Astrocyte of the cerebellum (primary cell): ENCODE measurements at regions not wholly inside any gene's neighbourhood (a gene's known extent, or its start where the extent isn't known, plus 50 kb on each side); places are given as distances from the start of the nearest gene placed in this dataset.

Source experiments
- DNase-seq: peaks from one replicate; pipeline ENCODE4 v3.0.0-alpha.2; 2011; ENCODE audit warnings: low read depth
- H3K4me3 ChIP-seq: 2 replicates; pipeline ENCODE4 v1.5.1; 2011; ENCODE audit warnings: mild to moderate bottlenecking, low read depth, low read length, moderate library complexity
- in situ Hi-C: cut with HindIII; loops from 2 replicates; pipeline ENCODE4 v1.10.0; 2017; ENCODE audit warnings: low sequenced_read_pairs
- TF ChIP-seq, protein P1 (sequence below): IDR thresholded peaks from 2 replicates; pipeline ENCODE4 v1.5.1; 2012; ENCODE audit warnings: low read length, low read depth, moderate library complexity, mild to moderate bottlenecking; ENCODE audit errors: missing control alignments

DNA sequence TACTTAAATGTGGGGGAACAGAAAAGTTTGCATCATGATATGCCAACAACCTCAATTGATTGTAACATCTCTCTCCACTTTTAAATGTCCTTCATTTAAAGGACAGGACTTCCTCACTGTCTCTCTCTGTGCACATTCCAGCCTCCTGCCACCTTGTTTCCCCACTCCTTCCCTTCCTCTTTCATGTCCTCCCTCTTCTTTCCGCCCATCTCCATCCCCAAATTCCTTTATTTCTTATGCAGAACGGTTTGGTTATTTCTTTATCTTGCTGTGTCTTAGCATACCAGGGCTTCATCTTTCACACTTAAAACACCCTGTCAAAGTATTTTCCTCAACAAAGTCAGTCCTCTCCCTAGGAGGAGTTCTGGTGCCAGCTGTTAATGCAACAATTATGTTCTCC lies 293.8 kb downstream of the NXPE2 start:
- H3K4me3 ChIP-seq: no peak overlapping the region
- TF ChIP-seq, protein P1, sequence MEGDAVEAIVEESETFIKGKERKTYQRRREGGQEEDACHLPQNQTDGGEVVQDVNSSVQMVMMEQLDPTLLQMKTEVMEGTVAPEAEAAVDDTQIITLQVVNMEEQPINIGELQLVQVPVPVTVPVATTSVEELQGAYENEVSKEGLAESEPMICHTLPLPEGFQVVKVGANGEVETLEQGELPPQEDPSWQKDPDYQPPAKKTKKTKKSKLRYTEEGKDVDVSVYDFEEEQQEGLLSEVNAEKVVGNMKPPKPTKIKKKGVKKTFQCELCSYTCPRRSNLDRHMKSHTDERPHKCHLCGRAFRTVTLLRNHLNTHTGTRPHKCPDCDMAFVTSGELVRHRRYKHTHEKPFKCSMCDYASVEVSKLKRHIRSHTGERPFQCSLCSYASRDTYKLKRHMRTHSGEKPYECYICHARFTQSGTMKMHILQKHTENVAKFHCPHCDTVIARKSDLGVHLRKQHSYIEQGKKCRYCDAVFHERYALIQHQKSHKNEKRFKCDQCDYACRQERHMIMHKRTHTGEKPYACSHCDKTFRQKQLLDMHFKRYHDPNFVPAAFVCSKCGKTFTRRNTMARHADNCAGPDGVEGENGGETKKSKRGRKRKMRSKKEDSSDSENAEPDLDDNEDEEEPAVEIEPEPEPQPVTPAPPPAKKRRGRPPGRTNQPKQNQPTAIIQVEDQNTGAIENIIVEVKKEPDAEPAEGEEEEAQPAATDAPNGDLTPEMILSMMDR: no peak
- no peak for DNase-seq
- in situ Hi-C loops: no loop called here

DNA sequence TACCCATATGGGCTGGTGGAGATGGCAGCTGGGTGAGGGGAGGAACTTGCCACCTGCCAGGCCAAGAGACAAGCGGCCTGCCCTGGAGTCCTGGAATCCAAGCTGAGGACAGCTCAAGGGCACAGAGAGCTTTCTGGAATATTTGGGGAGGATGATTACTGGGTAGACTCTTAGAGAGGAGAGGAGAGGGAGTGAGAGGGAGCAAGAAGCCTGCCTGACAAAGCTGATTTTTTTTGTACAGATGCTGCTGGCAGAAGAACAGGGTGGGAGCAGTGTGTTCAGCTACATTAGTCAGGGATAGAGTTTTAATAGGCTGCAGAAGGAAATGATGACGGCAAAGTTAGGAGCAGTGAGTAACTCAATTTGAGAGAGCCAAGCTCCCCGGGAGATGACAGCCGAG lies 299.3 kb downstream of the NXPE2 start:
- no peak for DNase-seq
- TF ChIP-seq, protein P1: no peak
- in situ Hi-C loops: loop anchor here (5.0 kb wide), 1 partner anchor 40 kb away; no protein-coding TSS in a partner anchor
- no peak overlapping the region for H3K4me3 ChIP-seq

DNA sequence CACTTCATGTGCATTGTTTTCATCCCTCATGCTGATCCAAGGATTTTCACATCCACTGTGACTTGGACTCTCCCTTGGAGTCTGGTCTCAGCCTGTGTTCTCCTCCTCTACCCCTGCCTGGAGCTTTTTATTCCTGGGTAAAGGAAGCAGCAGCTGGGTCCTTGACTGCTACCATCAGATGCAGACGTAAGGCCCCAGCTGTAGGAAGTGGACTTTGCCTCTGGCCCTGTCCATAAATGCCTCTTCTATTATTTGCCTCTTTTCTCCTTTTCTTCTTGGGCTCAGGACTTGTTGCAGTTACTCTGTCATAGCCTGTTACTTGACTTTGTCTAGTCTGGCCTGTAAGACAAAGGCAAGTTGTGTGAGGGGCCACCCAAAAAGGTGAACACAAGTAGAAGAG lies 303.8 kb downstream of the NXPE2 start:
- no peak for DNase-seq
- in situ Hi-C loops: no loop called here
- TF ChIP-seq, protein P1: no peak
- no peak overlapping the region for H3K4me3 ChIP-seq

DNA sequence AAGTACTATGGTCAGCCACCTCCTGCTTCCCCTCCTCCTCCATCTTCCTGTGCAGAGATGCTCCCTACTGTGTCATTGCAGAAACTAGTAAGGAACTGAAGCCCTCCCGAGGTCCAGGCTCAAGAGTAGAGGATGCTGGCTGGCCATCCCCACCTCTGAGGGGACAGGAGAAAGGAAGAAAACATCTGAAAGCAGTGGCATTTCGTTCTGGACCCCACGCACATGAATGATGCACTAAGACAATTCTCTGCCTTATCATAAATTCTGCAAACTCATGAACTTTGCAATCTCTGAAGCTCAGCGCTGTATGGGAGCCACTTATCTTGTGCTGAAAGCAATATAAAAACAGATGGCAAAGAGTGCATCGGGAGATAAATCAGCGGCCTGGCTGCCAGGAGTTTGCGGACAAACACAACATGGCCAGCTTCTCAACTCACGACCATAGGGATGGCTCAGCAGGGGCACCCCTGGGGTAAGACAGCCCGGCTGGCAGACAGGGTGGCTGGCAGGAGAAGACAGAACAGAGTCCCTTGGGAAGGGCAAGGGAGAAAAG lies 306.4 kb downstream of the NXPE2 start:
- in situ Hi-C loops: no loop called here
- no peak for DNase-seq
- no peak overlapping the region for H3K4me3 ChIP-seq
- TF ChIP-seq, protein P1: no peak

DNA sequence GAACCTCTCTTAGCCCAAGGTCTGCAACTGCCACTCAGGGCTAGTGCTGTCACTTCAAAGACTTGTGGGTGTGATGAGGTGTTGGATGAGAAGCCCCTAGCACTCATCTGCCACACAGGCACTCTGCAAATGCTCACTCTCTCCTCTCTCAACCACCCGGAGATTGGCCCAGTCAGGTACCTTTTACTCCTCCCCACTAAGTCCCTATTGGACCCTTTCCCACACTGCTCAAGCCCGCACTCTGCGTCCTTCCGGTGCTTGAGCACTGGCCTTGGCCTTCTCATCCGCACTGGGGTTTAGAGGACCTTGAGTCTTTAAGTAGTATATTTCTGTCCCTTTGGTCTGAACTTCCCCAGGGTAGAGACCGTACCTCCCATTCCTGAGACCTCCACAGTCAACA lies 308.0 kb downstream of the NXPE2 start:
- no peak for DNase-seq
- in situ Hi-C loops: no loop called here
- TF ChIP-seq, protein P1: no peak
- H3K4me3 ChIP-seq: no peak overlapping the region

DNA sequence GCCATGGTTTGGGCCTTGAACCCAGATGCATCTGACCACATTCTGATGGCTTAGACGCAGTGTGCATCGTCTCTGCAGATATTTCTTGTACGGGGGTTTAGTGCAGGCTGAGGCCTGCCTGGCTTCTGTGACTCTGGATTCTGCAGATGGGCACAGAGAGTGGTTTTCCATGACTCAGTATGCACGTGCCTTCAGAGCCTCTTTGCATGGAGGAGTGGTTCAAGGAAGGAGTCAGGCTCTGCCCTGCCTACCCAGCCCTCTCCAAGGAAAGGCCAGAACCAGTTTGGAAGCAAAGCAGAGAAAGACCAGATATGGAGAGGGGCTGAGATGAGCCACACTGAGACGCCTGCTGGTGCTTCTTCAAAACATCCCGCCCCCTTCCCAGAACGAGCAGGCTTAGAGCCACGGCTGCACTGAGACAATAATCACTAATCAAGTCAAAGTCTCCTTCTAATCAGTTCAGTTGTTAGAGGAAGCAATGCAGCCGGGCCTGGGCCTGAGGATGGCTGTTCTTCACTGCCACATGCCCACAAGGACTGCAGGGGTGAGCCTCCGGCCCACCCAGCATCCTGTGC lies 308.9 kb downstream of the NXPE2 start:
- DNase-seq: no peak
- in situ Hi-C loops: no loop called here
- TF ChIP-seq, protein P1: no peak
- no peak overlapping the region for H3K4me3 ChIP-seq

DNA sequence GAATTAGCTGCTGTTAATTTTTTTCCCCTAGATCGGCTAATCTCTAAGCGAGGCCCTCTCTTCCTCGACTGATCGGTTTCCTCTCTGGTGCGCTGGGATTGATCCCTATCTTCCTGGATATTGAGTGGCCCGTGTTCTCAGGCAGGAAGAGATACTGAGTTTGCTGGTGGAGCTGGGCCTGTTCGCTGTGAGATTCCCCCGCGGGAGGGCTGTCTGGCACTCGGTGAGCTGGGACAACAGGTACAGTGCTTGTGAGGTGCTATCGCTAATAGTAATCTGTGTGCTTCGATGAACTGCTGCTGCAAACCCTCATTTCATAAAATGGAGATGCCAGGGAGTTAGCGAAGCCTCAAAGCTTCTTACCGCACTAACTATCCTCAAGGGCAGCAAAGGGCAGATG lies 310.3 kb downstream of the NXPE2 start:
- in situ Hi-C loops: no loop called here
- H3K4me3 ChIP-seq: no peak overlapping the region
- no peak for DNase-seq
- TF ChIP-seq, protein P1: no peak
